HTR-8/SVneo (cell line): ENCODE measurements at regions not wholly inside any gene's neighbourhood (a gene's known extent, or its start where the extent isn't known, plus 50 kb on each side); places are given as distances from the start of the nearest gene placed in this dataset.

Source experiments
- DNase-seq: peaks from one replicate; pipeline ENCODE4 v3.0.0; 2011; ENCODE audit warnings: low spot score, mixed read lengths; ENCODE audit not compliant: insufficient read length
- FAIRE-seq: peaks from 2 replicates; lab custom pipeline; 2011; peaks lifted over from hg19 to GRCh38; lab: Jason Lieb, UNC

DNA sequence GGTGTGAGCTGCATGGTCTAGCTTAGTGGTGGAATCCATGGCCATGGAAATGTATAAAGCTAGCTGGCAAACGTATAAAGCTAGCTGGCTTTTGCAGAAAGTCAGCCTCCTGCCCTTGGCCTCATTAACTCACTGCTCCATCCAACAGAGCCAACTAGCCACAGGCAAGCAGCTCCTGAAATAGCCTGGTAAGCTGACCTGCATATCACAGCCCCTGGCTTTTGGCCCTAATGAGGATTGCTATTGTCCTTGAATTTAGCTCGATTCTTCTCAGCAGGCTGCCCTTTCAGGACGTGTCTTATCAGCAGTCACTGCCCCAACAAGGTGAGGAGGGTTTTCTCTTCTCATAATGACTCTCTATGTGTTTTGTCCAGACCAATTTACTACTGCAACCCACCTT lies 446.8 kb downstream of the WDR72 start:
- FAIRE-seq (no peak), DNase-seq (no peak)

DNA sequence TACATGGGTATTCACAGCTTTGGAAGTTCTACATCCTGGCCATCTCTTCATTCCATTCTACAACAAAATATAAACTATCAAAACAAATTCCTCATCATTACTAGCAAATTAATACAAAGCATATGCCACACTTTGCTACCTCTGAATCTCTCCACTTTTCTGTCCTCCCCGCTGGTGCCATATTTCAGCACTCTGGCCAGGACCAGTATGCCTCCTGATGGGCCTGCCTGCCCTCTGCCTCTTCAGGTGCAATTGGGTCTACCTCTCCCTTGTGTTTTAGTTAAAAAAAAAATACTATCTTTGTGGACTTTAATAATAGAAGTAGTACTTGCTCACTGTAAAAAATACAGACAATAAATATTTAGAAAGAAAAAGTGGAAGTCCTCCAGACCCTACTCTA lies 448.8 kb downstream of the WDR72 start:
- FAIRE-seq, result no peak
- DNase-seq, result no peak

DNA sequence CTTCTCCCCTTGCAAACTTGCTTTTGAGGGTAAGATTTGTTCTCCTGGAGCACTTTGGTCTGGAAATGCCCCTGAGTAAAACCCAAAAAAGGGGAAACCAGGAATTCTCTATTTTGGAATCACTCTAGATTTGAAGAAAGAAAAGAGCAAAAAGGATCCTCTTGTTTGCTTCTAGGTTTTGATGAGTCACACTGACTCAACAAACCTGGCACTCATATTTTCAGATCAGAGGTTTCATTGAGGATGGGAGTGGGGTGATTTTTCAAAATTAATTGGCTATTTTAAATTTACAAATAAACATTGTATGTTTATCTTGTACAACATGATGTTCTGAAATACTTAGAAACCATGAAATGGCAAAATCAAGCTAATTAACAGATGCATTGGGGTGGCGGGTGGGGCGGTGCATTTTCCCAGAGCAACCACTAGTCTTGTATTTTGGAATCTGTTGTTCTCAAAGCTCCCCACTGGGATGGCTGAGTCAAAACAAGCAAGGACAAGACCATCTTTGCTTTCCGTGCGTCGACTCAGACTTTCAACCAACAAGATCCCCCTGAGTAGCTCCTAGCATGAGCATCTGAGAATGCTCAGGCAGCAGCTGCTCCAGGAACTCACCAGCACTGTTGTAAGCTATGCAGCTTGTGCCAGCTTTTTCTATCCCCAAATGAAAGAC lies 451.4 kb downstream of the WDR72 start:
- DNase-seq (no peak), FAIRE-seq (no peak)

DNA sequence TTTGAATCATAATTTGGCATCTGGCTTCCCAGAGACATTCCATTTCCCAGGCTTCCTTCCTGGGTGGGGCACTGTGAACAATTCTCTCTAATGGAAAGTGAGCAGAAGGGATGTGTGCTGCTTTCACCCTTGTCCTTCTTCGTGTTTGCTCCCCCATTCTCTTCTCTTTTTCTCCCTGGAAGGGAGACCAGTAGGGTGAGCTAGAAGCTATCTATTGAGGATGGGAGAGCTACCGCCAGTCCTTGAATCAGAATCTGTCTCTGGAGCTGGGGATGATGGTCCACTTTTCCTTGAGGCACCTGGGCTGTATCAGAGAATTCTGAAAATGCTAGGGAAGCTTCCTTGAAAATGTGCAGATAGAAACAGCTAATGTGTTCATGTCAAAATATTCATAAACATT lies 453.9 kb downstream of the WDR72 start:
- DNase-seq, result no peak
- FAIRE-seq, result no peak

DNA sequence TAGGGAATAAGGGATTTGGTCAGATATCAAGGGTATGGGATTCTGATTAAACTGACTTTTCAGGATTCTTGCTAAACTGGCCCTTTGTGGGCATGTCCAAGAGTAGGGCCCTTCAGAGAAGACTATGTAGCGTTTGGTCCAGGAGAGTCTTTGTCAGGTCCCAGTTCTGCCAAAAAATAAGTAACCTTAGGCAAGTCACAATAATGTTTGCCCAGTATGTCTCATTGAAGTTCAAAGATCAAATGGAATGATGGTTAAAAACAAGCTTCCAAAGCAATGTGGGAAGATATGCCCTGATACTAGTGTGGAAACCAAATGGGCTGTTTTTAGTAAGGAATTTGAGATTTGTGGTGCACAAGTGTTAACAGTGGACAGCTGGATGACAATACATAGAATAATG lies 454.4 kb downstream of the WDR72 start:
- DNase-seq, result no peak
- FAIRE-seq, result no peak

DNA sequence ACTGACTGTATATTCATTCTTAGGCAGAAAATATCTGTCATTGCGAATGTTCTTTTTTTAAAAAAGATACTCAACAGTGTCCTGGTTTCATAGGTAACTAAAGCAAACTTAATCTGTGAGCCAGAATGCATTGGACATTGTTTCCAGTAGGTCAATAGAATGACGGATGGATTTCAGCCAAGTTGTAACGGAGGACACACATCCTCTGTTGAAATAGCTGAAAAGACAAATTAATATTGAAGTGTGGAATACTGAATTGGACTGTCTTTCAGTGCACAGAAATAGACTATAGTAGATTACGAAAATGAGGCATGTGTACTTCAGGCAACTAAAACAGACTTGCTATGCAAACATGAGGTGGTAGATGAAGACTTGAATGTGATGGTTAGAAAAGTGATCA lies 461.6 kb downstream of the WDR72 start:
- FAIRE-seq (no peak), DNase-seq (no peak)

DNA sequence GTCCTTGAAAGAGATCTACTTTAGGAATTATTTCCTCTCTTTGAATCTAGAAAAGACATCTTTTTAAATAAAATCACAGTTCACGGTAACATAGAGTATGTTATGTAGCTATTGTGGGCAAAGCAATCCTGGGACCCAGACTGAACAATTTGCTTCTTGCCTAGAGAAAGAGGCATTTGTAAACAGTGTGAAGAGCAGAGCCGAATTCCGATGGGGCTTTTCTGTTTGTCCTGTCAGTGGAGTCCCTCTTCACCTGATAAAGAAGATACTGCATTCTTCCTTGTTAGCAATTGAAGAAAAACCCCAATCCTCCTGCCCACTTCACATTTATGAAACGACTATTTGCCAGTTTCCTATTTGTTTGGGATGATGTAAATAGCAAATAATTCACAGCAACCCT lies 462.9 kb downstream of the WDR72 start:
- no peak for FAIRE-seq
- no peak for DNase-seq

DNA sequence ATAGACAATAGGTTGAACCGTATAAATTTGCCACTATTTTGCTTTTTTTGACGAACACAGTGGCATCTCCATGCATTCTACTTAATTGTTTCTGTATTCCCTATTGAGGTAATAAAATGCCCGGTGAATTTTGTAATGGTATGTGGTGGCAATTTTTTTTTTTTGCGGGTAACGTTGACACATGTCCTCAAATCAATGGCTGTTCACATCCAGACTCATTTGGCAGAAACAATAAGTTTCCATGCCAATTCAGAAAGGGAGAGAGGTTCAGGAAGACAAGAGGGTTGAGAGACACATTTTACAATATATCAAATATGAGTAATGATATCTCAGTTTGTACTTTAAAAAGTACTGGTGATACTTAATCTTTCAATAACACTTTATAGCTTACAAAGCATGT lies 463.9 kb downstream of the WDR72 start:
- FAIRE-seq (no peak), DNase-seq (no peak)

DNA sequence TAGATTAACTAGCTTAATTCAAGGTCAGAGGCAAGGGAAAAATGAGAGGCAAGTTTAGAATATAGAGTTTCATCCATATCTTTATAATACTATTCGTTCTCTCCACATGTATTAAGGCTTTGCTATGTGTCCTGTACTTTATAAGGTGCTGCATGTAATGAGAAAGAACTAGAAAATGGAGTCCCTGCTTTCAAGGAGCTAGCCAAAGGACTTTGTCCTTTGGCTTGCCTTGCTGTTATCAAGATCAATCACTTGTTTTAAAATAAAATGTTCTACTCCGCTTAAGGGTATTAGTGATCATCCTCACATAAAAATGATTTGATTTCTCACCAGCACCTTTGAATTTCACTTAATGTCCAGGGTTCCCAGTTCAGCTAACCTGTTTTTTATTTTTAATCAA lies 470.9 kb downstream of the WDR72 start:
- no peak for FAIRE-seq

DNA sequence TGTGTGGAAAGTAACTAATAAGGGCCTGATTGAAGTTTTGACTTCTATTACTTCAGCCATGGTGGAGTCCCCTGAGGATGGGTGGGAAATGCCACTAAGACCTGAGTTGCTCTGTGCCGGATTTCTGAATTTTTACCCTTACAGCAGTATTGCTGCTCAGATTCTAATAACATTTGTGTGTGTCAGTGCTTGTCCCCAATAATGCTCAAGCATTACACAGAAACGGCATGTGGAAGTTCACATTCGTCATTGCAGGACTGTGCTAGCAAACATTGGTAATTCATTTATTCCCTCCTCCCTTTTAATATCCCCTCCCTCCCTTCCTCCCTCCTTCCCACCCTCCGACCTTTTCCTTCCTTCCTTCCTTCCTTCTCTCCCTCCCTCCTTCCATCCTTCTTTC lies 484.5 kb upstream of the ONECUT1 start:
- DNase-seq (no peak), FAIRE-seq (no peak)

More for the DNA sequence above, 470.9 kb downstream of the WDR72 start:
- DNase-seq, result no peak

DNA sequence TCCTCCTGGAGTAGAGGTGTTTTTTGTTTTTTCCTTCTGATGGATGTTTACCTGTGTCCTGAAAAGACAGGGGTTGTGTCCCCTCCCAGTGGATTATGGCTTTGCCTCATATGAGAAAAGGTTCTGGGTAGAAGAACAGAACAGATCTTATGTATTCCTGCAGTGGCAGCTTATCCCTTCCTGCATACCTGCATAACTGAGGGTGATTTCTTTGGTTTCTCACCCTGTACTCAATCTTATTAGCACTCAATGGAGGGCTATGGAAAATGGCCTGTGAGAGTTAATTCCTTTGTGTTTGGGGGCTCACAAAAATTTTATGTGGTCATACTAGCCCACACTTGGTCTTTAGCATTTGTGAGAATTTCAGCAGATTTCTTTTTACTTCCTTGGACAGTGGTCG lies 482.0 kb upstream of the ONECUT1 start:
- DNase-seq (no peak), FAIRE-seq (no peak)

DNA sequence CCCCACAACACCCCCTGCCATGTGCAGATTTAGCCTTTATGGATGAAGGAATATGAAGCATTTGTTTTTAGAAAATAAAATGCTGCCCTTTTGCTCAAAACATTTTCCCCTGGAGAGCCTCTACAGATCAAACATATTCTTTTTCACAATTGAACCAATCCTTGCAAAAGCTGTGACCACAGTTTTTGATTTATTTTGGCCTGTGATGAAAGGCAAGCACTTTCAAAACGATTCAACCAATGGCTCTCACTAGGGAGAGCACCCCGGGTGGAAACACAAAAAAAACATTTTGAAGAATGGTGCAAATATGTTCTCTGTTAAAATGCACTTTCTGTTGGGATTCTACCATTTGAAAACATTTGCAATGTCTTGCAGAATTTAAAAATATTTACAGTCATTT lies 476.0 kb upstream of the ONECUT1 start:
- FAIRE-seq (no peak), DNase-seq (no peak)

DNA sequence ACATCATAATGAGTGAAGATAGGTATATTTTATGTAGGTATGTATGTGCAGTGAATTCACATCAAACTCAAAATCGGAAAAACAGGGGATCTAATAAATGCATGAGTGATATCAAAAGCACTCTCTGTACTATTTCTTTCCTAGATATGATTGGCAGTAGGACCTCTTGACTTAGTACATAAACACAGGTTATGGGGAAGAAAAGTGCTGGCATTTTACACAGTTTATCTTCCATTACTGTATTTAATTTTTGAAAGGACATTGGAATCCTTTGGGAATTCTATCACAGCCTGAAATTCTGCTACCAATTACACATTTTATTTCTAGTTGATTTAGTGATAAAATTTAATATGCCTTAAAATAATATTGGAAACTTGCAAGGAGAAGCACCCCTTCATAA lies 470.5 kb upstream of the ONECUT1 start:
- no peak for DNase-seq
- FAIRE-seq, result no peak

DNA sequence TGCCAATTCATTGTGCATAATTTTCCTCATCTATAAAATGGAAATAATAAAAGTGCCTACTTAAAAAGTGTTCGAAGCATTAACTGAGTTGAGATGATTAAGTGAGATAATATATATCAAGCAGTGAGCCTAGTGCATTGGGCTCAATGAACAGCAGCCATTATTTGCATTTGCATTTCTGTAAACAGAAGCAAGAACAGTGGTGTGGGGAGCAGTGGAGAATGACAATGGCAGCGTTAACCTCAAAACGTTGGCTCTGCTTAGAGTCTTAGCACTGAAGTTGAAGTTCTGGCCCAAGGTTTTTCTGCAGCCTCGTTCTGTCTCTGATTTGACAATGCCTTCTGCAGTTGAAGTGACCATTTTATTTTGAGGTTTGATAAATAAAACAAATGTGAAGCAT lies 466.3 kb upstream of the ONECUT1 start:
- FAIRE-seq (no peak), DNase-seq (no peak)

DNA sequence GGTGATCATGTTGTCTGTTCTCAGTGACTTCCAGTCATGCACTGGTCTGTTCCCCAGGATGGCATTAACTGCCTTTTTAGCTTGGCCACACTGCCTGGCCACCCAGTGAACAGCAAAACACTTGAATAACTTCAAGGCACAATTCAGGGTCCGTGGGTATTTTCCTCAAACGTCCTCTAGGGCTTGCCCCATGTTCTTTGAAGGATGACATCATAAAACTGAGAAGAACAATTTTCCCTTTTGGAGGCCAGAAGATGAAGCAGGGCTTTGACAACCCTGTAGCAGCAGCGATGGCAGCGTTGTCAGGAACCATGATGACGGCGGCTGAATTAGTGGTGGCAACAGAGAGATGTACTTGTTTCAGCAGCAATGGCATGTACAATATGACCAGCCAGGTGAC lies 465.9 kb upstream of the ONECUT1 start:
- DNase-seq, result no peak
- no peak for FAIRE-seq

DNA sequence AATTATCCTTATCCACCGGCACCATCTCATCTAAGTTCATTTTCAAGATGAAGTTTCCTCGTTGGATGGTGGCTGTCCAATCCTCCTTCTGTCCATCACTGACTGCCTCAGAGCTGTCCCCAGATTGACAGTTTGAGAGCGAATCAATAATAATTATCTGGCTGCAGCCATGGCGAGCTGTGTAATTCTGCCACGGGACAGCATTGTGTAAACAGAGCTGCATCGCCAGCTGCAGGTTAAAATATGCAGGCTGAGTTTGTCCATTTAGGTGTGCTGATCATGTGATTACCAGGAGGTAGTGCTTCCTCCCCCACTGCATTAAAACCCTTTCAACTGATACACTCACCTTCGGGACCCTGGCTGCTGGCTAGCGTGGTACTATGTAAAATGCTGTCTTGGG lies 461.9 kb upstream of the ONECUT1 start:
- no peak for FAIRE-seq
- DNase-seq, result no peak

DNA sequence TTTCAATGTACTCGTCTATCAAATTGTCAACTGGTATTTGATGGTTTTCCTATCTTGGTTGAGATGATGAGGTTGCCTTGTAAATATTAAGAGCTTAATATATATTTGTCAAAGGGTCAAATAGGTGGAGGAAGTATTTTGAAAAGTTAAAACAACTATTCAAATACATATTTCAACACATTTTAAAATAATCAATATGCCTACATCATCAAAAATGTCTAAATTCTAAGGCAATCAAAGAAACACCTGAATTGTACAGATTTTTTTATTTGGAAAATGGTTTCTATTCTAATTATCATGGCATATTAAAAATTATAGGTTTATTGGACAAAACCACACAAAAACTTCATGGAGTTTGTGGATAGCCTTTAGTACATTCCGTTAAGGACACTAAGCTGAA lies 461.4 kb upstream of the ONECUT1 start:
- DNase-seq (no peak), FAIRE-seq (no peak)

DNA sequence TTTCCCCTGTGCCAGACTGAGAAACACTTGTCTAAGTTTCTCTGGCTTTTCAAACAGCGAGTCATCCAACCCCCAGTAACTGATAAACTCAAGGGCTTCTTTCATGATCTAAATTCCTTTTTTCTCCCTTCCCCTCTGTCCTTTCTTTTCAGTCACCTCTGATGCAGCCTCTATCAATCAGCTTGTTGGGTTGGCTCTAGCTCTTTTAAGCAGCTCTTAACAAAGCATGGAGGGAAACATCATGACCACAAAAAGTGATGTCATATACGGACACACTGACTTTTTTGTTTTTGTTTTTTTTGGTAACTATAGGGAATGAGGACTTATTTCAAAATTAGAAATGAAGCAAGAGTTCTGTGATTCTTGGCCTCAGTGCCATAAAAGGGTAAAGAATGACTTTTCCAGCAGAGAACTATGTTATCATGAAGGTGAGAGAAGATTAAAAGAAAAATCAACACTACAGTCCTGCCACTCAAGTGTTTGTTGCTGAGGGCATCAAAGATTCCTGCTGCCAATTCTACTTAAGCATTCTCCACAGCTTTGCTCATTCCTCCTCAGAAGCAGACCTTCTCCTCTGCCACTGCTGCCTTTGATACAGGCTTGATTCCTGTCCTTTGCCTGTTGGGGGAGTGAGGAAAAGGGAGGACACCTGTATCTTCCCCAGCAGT lies 457.0 kb upstream of the ONECUT1 start:
- DNase-seq, result no peak
- FAIRE-seq, result no peak

DNA sequence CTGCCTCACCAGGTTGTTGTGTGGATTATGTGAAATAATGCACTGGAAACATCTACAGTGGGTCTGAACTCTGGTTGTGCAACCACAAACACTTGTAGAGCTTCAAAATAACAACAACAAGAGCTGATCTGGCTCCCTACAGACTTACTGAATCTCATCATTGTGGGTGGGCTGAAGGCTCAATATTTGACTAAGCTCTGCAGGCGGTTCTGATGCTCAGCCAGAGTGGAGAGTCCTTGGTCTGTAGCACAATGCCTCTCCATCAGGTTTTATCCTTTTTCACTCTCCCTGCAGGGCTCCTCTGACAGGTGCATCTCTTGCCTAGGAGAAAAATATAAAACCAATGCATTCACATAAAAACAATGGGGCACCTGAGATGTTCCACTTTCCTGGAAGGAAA lies 456.3 kb upstream of the ONECUT1 start:
- FAIRE-seq, result no peak
- DNase-seq, result no peak

DNA sequence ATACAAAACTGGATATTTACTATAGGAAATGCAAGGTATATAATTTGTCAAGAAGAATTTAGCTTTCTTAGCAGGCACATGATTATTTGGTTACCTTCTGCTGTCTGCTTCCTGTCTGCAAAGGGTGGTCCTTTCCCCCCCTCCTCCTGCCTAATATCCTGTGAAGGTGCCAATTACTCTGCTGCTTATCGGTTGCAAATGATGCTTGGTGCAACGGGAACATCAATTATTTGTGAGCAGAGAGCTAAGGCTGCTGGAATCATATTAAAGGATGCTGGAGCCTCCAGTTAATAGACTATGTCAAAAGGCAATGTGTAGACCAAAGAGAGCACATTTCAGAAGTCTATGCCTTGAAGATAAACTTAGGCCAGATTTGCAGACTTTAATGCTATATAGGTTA lies 443.7 kb upstream of the ONECUT1 start:
- no peak for FAIRE-seq

DNA sequence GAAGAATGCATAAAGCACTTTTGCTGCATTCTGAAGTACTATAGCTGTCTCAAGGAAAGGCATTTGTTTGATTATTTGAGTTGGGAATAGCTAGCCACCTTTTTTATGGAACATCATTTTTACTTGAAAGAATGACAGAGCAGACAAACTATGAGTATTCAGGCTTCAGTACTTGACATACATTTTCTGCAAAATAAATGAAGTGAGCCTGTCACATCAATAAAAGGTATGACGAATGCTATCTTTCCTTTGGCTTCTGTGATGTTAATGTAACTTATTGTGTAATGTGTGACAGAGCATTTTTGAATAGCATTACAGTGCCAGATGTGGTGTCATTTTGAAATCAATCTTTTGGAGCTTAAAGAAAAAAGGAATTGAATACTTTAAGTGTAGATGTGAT lies 440.3 kb upstream of the ONECUT1 start:
- no peak for FAIRE-seq
- DNase-seq, result no peak

More for the DNA sequence above, 443.7 kb upstream of the ONECUT1 start:
- DNase-seq, result no peak

DNA sequence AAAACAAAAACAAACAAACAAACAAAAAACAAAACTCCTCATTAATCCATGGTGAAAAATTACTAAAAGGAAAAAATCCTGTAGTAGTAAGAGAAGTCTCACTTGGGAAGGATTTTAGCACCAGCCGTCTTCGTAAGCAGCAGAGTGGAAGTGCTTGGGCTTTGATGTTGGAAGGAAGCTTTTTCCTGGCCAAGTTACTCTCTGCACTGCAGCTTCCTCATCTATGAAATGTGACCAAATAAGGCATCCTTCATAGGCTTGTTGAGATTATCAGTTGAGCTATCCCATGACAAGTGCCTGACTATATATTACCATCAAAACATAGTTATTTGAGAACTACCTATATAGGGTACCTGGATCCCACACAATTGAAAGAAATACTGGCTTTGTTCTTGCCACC lies 436.4 kb upstream of the ONECUT1 start:
- FAIRE-seq, result no peak
- DNase-seq, result no peak
